DMS 273 (cell line): ENCODE measurements at regions not wholly inside any gene's neighbourhood (a gene's known extent, or its start where the extent isn't known, plus 50 kb on each side); places are given as distances from the start of the nearest gene placed in this dataset.
"Not testable (repeated sequence)": the region's sequence is repeated elsewhere in the genome, so short reads cannot be mapped to it uniquely, and the experiment has no call there.

Experiments
- DNase-seq: peaks from one replicate; lab custom pipeline; 2025; ENCODE audit not compliant: unreplicated experiment; lab: John Stamatoyannopoulos, UW

DNA sequence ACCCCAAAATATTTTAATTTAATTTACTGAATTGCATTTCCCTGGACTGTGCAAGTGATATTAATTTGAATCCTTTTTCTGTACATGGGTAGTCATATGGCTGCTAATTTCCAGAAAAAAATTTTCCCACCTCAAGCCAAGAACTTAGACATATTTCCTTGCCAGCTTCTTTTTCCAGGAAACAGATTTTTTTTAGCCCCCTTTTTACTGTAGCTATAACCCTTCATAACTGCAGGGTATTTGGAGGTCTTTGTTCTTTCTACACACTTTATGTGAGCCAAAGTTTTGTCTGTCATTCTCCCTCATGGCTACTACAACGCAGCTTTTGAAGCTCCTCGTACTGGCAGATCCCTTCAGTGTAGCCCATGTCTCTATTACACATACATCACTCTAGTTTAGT is 261.2 kb upstream of the PIK3R1 start:
- no peak for DNase-seq

DNA sequence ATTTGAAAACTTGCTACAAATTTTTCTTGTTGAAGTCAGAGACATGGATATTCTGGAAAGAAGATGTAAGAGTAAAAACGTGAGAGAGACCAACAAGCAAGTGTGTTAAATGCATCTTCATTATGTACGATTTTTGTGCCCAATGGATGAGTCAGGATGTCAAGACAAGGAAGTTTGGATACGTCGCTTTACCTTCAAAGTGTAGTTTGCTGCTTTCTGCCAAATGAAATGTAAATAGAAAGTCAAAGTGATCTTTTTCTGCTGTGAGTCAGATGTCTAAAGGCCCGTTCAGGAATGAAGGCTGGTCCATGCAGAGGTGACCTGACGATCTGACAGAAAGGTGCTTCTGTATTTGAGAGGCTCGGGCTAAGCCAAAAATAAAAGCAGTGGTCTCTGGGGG is 273.1 kb upstream of the PIK3R1 start:
- no peak for DNase-seq

DNA sequence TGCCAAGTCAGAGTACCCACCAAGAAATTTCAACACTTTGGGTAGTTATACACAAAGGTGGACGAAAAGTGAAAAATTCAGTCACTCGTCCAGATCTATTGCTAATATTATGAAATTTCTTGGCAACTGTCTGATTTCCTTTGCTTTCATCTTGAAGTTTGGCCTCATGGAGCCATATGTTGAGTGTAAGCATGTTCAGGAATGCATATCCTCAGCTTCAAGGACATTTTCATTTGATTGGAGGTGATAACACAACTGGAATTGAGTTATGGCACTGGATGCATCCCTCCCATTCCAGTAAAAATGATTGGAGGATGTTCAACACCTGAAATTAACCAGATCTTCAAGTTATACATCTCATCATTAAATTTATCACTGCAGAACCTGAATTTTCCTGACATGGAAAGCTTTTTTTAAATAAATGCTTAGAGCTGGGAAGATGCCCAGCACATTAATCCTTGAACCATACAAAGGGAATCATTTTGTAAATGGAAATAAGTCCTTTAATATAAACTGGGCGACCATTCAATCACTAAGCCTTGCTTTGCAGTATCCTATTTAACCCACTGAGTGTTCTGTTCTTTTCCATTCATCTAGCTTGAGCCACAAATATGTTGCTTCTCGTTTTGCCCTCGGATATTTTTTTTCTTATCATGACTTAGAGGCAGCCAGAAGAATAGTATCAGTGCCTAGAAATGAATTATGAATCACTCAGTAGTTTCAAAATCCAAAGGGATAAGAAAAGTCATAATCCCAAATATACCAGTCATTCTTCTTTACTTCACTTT is 273.7 kb upstream of the PIK3R1 start:
- DNase-seq: no peak

DNA sequence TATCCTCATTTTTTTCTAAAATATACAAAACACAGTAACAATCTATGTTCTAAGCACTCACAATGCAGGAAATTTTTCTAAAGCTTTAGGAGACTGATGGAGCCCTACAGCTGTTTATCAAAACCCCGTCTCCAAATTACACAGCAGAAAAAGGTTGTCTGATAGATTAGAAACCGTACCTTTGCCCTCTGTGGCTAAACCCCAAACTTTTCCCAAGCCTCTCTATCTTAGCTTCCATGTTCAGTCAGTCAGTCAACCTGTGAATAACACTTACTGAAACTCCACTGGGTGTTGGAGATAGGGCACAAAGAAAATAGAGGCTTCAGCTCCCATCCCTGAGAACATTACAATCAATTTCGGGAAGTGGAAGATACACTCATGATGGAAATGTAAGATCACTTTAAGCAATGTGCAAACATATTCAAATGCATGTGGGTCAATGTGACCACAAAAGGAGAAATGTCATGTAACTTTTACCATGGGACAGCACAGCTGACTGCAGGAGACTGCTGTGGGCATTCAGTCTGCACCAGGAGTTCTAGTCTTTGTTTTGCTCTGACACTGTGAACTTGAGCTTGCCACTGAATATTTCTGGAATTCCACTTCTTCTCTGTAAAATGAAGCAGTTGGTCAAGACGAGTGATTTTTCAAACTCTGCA is 279.5 kb upstream of the PIK3R1 start:
- no peak for DNase-seq

DNA sequence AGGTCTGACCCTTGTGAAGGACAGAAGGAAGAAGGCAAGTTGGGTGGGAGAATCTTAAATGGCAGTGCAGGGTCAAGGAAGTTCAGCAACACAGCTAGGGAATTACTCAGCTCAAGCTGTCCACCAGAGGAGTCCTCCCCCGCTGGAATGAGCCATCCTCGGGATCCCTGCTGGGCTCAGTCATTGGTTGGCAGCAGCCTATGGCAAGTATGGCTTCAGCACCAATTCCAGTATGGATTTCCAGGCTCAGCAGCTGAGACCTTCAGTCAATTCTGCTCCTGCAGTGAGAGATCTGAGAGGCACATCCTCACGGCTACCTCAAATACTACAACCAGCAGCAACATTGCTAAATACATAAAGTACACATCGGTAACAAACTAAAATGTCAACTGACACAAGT is 280.6 kb upstream of the PIK3R1 start:
- DNase-seq: no peak

DNA sequence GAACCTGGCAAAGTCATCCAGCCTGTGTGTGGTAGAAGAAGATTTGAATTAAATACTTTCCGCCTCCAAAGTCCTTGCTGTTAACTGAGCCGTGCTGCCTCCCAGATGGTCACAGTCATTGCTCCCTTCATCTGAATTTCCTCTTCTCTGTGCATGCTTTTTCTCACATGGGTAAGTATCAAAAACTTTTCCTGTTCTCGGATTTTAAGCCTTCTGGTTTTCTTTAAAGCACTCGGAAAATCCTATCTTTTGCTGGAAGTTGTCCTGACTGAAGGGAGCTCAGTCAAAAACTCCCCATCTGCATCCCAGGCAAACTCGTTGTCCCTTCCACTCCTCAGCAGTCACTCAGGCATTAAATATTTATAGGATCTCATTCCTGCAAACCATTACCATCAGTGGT is 290.0 kb upstream of the PIK3R1 start:
- DNase-seq: no peak

DNA sequence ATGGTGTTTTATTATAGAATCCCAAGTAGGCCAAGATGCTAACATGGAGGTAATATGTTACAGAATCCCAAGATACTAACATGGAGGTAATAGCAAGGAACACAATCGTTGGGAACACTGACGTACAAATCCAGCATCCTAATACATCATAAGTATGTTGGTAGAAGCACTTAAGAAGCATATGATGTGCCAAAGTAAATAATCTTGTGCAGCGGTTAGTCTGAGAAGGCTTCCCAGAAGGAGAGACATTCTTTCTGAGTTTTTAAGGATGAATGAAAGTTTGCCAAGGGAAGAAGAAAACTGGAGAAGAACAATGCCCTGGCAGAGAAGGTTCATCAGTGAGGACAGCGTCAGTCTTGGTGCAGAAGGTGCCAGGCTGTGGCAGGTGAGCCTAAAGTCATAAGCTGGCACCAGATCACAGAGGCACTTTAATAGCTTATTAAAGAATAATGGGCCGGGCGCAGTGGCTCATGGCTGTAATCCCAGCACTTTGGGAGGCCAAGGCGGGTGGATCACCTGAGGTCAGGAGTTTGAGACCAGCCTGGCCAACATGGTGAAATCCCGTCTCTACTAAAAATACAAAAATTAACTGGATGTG is 294.5 kb upstream of the PIK3R1 start:
- DNase-seq: no peak

DNA sequence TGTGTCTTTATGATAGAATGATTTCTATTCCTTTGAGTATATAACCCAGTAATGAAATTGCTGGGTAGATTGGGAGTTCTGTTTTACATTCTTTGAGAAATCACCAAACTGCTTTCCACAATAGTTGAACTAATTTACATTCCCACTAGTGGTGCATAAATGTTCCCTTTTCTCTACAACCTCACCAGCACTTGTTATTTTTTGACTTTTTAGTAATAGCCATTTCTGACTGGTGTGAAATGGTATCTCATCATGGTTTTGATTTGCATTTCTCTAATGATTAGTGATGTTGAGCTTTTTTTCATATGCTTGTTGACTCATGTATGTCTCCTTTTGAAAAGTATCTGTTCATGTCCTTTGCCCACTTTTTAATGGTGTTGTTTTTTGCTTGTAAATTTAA is 296.0 kb upstream of the PIK3R1 start:
- not testable (repeated sequence) for DNase-seq

DNA sequence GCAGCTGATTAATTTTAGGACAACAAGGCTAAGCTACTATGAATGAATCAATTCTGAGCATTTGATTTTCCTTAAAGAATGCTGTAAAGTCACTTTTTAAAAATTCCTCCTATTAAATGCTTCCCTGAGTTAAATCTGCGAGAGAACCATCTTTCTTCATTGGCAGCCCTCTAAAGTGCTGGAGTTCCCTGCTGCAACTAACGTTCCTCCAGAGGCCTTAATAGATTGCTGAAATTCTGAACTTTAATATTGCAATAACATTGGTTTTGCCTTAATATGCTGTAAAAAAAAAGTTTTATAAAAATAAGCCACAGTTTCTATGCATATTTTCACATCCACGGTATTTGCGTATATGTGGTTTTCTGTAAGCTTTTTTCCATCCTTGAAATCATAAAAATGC is 298.0 kb upstream of the PIK3R1 start:
- no peak for DNase-seq

DNA sequence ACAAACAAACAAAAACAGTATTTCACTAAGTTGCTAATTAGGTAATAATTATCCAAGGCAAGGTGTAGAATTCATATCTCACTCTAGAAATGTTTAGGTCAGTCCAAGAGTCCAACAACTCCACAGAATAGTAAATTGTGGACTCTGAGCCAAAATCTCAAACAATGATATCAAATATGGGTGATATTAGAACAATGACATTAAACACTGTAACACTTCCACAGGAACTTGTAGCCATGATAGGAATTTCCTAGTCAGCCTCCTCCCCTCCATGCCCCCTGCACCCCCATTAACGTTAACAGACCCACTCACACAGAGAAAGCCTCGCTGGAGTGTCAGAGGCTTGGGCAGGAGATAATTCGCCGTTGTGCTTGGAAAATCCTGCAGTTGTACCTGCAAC is 305.0 kb upstream of the PIK3R1 start:
- DNase-seq: no peak

DNA sequence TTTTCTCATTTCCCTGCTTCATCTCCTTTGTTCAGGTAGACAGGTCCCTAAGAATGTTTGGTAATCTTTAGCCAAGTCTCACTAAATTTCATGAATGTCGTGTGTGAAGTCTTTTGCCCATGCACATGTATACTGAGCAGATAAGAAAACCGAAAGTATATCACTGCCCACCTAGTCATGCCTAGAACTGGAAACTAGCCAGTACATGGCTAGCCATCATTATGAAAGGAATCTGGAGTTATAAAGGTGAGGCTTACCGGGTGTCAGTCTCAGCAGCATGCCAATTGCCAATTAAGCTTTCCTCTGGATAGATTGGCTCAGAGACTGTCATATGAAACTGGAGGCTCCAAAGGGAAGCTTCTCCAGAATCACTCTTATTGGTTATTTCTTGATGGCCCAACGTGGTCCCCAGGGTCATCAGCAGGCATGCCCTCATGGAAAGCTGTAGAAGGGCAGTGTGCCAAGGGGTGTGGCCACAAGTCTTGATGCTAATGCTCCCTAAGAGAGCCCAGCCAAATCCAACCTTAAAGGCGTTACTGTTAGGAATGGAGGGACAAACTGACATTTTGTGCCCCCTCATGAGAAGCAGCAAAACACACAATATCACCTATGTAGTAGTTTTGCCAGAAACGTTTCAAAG is 307.3 kb upstream of the PIK3R1 start:
- peak; percentile 25 for DNase-seq

DNA sequence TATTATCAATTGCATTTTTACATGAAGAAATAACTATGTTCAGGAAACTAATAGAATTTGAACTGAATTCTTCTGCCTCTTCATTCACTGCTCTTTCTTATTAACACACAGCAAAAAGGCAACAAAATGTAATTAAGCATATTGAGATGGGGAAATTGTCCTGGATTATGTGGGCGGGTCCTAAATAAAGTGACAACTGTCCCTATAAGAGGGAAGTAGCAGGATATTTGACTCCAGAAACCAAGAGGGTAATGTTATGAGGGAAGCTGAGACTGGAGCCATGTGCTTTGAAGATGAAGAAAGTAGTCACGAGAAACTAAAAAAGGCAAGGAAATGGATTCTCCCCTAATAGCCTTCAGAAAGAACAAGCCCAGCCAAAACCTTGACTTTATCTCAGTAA is 311.2 kb upstream of the PIK3R1 start:
- DNase-seq: no peak

DNA sequence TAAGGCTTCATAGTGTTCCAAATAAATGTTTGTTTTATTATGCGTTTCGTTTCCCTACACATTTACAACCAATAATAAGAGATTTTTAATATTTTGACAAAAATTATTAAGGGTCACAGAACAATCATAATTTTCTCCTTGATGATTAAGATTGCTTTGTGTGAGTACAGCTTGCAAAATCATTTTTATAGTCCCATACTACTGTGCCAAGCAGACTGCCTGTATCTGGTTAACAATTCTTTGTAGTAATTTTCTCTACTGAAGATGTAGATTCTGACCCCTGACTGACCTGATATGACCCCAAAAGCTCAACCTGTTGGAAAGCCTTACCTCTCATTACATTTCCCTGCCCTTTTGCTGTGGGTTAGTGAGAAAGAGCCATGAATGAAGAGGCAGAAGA is 311.9 kb upstream of the PIK3R1 start:
- no peak for DNase-seq

DNA sequence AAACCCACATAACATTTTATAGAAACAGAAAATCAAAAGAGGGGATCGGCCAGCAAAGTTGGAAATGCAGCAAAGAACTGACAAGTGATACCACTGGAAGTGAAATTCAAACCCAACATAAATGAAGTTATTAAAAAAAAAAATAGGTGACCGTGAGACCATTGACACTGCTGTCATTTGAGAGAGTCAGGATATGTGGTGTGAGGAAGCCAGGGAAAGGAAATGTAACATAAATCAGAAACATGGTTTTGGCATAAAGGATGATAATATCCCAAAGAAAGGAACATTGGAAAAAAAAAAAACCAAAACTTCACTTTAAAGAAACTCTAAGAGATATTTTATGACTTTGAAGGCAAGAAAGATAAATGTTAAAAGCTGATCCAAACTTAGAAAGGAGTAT is 312.4 kb upstream of the PIK3R1 start:
- no peak for DNase-seq

DNA sequence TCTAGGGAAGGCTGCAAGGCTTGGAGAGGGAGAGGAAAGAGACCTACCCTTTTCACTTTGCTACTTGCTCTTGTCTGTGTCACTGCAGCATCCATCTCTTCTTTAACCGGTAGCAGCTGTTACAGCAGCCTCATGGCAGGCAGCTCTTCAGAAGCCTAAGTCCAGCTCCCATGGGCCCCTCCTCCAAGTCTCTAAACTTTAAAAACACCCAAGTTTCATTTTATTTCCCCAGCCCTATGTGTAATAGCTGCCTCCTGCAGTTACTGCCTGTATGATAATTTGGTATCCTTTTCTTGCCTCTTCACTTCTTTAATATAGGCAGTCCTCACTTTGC is 313.1 kb upstream of the PIK3R1 start:
- DNase-seq: no peak

DNA sequence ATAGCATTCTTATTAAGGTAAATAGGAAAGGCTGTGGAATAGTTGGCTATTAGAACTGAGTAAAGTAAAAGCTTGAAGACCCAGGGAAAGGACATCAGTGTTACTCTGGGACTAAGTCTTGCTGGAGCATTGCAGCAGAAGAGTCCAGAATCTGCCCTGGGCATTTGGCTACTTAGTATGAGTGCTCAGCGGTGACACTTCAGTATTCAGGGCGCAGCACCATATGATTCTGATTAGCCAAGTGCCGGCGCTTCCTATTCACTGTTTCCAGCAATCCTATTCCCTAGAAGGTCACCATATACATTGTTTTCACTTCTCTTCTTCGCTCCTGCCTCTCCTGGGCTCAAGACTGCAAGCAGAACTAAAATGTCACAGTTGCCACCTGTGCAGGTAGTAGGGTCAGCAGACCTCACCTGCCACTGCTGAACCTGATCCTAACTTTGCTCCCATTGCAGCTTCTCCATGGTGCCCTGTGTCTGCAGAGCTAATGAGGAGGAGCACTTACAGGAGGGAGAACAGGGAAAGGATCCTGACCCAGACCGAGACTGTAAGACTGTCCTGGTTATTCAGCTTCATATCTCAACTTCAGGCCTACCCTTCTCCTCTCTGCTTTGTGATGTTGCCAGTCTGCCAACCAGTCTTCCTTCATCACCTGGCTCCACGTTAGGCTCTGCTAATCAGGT is 313.6 kb upstream of the PIK3R1 start:
- DNase-seq: no peak

DNA sequence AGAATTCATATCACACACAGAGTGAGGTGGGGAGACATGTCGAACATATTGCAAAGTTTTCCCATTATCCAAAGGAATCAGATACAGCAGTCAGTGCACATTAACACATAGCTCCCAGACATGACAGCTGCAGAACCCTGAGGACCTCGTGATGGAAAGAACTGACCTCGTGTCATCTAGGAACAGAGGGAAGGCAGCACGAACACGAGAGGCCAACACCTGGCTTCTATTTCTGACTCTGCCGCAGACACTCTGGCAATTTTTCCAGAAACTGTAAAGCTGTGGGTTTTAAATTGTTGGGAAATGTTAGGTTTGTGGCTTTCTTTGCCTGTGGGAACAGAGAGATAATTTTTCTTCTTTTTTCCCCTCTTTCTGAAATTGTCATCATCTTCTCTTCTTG is 315.0 kb upstream of the PIK3R1 start:
- peak; percentile 3 for DNase-seq

DNA sequence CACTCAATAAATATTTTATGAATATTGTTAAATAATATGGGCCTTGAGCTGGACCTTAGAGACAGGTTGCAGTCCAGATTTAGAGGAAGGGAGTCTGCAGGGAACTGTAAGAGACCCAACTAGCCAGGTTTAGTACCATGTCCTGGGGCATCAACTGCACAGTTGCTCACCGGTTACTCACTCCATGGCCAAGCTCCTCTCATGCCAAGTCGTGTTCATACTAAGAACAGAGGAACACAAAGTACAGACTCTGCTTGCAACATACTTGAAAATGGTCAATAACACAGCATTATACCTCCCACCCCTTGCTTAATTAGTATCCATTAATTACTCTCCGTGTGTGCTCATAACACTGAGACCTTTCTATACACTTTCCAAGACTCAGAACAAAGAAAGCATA is 317.6 kb upstream of the PIK3R1 start:
- DNase-seq: no peak

DNA sequence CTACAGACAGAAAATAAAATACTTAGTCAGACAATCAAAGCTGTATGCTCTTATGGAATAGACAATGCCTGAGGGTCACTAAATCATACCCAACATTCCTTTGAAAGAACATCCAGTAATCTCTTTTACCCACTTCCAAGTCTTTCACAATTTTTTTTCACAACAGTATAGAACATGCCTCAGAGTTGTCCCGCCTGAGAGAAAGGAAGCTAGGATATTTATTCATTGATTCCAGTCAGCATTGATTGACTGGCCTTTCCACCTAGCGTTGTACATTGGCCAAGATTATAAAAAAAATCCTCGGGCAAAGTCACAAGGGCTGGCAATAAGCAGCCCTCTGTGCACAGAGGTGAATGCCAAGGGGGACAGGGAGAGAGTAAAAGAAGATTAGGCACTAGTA is 318.1 kb upstream of the PIK3R1 start:
- no peak for DNase-seq

DNA sequence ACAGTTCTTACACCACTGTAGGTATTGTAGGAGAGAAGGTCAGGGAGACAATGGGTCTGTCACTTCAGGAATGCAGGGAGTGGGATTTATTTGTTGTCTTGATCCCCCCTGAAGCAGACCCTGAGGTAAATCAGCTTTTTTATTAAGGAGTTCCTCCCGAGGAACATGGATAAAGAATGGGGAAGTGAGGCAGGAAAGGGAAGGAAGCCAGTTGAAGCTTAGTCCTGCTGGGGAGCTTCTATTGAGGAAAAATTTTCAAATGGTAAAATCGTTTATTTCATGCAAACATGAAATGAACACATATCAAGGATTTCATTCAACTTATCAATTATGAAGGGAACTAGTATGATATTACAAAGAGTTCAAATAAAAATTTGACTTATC is 318.6 kb upstream of the PIK3R1 start:
- DNase-seq: no peak

DNA sequence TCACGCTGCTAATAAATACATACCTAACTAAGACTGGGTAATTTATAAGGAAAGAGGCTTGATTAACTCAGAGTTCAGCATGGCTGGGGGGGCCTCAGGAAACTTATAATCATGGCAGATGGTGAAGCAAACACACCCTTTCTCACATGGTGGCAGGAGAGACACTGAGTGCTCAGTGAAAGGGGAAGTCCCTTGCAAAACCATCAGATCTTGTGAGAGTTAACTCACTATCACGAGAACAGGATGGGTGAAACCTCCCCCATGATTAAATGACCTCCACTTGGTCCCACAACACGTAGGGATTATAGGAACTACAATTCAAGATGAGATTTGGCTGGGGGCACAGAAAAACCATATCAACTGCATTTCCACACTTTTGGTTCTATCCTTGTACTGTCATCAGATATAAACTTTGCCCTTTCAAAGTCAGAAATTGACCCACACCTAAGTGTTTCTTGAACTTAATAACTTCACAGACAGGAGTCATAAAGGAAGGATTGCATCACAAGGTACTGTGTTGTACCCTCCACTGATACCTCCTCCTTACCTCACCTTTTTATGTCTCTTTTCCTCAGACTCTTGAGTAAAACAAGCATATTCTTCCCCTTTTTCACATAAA is 319.1 kb upstream of the PIK3R1 start:
- DNase-seq: no peak
